ENCODE measurements at regions not wholly inside any gene's neighbourhood (a gene's known extent, or its start where the extent isn't known, plus 50 kb on each side); places are given as distances from the start of the nearest gene placed in this dataset.

DNA sequence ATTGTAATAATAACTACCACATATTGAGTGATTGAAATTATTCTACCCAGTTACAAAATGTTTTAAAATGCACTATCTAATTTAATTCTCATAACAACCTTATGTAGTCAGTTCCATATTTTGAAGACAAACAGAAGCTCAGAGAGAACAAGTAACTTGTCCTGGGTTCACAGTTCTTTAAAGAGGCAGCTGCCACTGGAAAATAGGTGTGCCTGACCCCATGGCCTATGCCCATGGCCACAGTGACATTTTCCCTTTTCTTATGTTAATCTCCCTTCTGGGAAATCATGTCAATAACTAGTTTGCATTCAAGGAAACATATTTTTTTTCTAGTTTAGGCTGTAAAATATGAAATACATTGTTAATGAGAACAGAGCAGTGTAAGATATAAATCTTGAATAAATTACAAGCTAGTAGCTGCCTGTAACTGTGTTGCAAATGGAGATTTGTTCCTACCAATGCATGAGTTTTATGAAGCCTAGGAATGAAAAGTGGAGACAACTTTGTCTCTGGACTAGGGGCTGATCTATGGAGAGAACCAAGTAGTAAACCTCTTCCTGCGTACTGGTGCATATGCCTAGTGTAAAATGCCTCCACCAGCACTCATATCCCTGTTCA lies 1018.0 kb downstream of the NTRK3 start:
- DNase-seq (no peak), ATAC-seq (no peak)
- Histone ChIP-seq H3K27me3 (no peaks in the 10 kb centered on the region), H3K36me3 (no peaks in the 10 kb centered on the region), H3K4me1 (no peaks in the 10 kb centered on the region), H3K9me3 (peaks cover 0 to 8% (median 0%) of the 10 kb centered on the region in 11 donors), H3K27ac (no peak overlapping the region), H3K4me3 (no peak overlapping the region)
- TF ChIP-seq, protein P1, sequence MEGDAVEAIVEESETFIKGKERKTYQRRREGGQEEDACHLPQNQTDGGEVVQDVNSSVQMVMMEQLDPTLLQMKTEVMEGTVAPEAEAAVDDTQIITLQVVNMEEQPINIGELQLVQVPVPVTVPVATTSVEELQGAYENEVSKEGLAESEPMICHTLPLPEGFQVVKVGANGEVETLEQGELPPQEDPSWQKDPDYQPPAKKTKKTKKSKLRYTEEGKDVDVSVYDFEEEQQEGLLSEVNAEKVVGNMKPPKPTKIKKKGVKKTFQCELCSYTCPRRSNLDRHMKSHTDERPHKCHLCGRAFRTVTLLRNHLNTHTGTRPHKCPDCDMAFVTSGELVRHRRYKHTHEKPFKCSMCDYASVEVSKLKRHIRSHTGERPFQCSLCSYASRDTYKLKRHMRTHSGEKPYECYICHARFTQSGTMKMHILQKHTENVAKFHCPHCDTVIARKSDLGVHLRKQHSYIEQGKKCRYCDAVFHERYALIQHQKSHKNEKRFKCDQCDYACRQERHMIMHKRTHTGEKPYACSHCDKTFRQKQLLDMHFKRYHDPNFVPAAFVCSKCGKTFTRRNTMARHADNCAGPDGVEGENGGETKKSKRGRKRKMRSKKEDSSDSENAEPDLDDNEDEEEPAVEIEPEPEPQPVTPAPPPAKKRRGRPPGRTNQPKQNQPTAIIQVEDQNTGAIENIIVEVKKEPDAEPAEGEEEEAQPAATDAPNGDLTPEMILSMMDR (IDR thresholded peaks at IDR 0.05), result no peak
- intact Hi-C loops (cut with DNase I), result no loop called here
- WGBS, 2 donors, result 60 to 77% methylated on average over 1 of the region's 1 CpG

DNA sequence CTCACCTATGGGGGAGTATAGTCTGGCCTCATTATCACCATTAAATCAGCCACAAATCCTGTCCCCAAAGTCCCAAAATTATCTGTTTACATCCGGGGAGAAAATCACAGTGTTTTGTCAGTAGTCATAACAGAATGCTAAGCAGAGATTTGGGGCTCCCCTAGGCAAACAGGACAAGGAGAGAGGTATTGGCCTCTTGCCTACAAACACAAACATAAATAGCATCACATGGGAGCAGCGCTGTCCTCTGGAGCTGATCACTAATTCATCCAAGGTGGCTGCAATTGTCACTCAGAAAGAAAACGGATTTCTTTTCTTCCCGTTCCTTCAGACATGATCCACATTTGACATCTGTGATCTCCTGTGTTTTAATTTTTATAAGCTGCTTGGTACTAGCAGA lies 1028.1 kb downstream of the NTRK3 start:
- WGBS, 2 donors, result 44 to 52% methylated on average over 4 of the region's 4 CpGs
- Histone ChIP-seq H3K27ac (no peak overlapping the region), H3K36me3 (no peaks in the 10 kb centered on the region), H3K4me1 (no peaks in the 10 kb centered on the region), H3K9me3 (peaks cover 0 to 17% (median 2%) of the 10 kb centered on the region in 11 donors), H3K27me3 (no peaks in the 10 kb centered on the region), H3K4me3 (no peak overlapping the region)
- ATAC-seq (no peak), DNase-seq (no peak)
- TF ChIP-seq, protein P1 (IDR thresholded peaks at IDR 0.05), result no peak
- intact Hi-C loops (cut with DNase I), result no loop called here

DNA sequence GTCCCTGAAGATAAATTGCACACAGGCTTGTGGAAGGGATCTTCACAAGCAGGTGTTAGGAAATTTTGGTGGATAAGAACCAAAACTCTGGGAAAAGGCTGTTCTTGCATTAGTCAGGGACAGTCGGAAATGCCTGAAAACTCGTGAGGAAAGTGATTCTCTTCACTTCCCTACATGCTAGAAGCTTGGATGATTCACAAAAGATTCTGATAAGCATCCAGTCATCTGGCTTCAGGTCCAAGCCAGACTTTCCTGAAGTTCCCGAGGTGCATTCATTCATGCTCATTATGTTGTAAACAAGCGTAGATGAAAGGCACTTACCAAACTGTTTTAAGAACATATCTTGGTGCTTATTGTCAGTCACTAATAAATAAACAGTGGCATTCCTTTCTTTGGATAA lies 1028.7 kb downstream of the NTRK3 start:
- 46 to 62% methylated on average over 4 of the region's 4 CpGs for WGBS, 2 donors
- no peak for DNase-seq
- H3K27ac ChIP-seq, result no peak overlapping the region
- ATAC-seq, result no peak
- no peak overlapping the region for H3K4me3 ChIP-seq
- H3K4me1 ChIP-seq, result no peaks in the 10 kb centered on the region
- TF ChIP-seq, protein P1 (IDR thresholded peaks at IDR 0.05), result no peak
- no peaks in the 10 kb centered on the region for H3K36me3 ChIP-seq
- no peaks in the 10 kb centered on the region for H3K27me3 ChIP-seq
- intact Hi-C loops (cut with DNase I), result no loop called here
- H3K9me3 ChIP-seq, result peaks cover 0 to 17% (median 2%) of the 10 kb centered on the region in 11 donors

DNA sequence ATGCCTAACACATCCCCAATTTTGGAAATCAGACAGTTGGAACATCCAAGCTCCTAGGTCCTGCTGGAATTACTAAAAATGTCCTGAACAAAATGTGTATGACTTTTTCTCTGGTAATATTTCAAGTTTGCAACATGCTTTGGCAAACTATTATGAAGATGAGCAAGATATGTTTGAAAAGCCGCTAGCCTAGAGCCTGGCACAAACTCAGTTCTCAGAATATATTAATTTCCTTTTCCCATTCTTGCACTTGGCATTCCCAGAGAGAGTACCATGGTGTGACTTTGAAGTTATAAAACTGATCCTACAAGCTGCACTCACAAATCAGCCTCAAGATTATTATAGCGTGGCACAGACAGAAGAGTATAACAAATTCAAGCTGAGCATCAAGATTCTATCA lies 1031.1 kb downstream of the NTRK3 start:
- WGBS, 2 donors, result 68 to 92% methylated on average over 2 of the region's 2 CpGs
- ATAC-seq, result no peak

More for the DNA sequence above, 1031.1 kb downstream of the NTRK3 start:
- no peaks in the 10 kb centered on the region for H3K4me1 ChIP-seq
- intact Hi-C loops (cut with DNase I), result no loop called here
- H3K27me3 ChIP-seq, result no peaks in the 10 kb centered on the region
- TF ChIP-seq, protein P1 (IDR thresholded peaks at IDR 0.05), result no peak
- no peaks in the 10 kb centered on the region for H3K36me3 ChIP-seq
- DNase-seq, result no peak
- H3K4me3 ChIP-seq, result no peak overlapping the region
- no peak overlapping the region for H3K27ac ChIP-seq
- H3K9me3 ChIP-seq, result peaks cover 0 to 9% (median 0%) of the 10 kb centered on the region in 11 donors
